Astrocyte of the cerebellum (primary cell): ENCODE measurements at regions not wholly inside any gene's neighbourhood (a gene's known extent, or its start where the extent isn't known, plus 50 kb on each side); places are given as distances from the start of the nearest gene placed in this dataset.

Experiments
- DNase-seq: peaks from one replicate; pipeline ENCODE4 v3.0.0-alpha.2; 2011; ENCODE audit warnings: low read depth
- H3K4me3 ChIP-seq: 2 replicates; pipeline ENCODE4 v1.5.1; 2011; ENCODE audit warnings: mild to moderate bottlenecking, low read depth, low read length, moderate library complexity
- in situ Hi-C: cut with HindIII; loops from 2 replicates; pipeline ENCODE4 v1.10.0; 2017; ENCODE audit warnings: low sequenced_read_pairs
- TF ChIP-seq, protein P1 (sequence below): IDR thresholded peaks from 2 replicates; pipeline ENCODE4 v1.5.1; 2012; ENCODE audit warnings: low read length, low read depth, moderate library complexity, mild to moderate bottlenecking; ENCODE audit errors: missing control alignments

DNA sequence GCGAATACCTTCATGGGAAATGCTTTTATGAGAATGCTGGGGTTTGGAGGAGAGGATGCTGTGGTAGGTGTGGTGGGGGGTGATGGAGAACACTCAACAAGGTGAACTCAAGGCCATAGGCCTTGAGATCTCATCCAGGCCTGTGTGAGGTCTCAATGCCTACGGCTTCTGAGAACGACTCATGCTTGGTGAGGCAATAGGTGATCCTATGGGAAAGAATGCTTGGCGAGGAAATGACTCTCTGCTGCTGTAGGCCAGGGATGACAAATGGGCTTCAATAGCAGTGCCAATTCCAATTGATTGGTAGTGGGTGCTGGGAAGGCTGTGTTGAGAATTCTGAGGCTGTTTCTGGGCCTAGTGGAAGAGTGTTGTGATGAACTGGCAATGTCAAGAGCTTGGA, 280.2 kb upstream of the CLINT1 start:
- no peak for DNase-seq
- in situ Hi-C loops: no loop called here
- no peak overlapping the region for H3K4me3 ChIP-seq
- TF ChIP-seq, protein P1, sequence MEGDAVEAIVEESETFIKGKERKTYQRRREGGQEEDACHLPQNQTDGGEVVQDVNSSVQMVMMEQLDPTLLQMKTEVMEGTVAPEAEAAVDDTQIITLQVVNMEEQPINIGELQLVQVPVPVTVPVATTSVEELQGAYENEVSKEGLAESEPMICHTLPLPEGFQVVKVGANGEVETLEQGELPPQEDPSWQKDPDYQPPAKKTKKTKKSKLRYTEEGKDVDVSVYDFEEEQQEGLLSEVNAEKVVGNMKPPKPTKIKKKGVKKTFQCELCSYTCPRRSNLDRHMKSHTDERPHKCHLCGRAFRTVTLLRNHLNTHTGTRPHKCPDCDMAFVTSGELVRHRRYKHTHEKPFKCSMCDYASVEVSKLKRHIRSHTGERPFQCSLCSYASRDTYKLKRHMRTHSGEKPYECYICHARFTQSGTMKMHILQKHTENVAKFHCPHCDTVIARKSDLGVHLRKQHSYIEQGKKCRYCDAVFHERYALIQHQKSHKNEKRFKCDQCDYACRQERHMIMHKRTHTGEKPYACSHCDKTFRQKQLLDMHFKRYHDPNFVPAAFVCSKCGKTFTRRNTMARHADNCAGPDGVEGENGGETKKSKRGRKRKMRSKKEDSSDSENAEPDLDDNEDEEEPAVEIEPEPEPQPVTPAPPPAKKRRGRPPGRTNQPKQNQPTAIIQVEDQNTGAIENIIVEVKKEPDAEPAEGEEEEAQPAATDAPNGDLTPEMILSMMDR: no peak

DNA sequence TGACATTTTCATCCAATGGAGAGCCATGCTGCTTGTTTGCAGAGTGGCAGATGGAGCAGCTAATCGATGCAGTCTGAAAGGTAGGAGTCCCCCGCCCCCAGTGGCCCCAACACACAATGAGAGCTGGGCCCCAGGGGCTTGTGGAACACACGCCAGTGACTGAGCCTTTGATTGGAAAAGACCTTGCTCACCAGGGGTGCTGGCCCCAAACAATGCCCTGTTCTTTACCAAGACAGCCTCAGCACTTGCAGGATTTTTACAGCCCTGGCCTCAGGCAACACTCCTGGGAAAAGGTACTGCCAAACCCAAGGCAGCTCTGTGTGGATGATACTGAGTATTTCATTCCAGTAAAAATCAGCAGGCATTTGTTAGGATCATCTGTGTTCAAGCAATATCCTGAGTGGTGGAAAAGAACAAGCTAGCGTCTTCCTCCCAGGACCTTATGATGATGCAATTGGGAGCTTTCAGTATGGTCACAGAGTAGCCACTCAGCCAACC, 276.8 kb upstream of the CLINT1 start:
- in situ Hi-C loops: no loop called here
- no peak overlapping the region for H3K4me3 ChIP-seq
- no peak for DNase-seq
- TF ChIP-seq, protein P1: no peak

DNA sequence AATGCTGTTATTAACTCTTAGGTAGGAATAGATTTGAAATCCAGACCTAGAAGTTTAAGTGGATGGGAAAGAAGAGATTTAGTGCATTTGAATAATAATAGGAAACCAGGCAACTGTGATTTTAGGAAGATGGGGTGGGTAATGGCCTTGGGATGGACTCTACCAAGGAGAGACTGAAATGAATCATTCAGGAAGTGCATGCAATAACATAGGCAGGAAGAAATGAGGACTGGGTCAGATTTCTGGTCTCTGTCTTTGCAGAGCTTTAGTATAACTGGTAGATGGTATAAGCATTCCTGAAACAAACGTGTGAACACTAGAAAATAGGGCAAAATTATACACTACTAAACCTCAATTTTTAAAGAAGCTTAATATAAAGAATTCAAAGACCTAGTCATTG, 274.4 kb upstream of the CLINT1 start:
- H3K4me3 ChIP-seq: no peak overlapping the region
- TF ChIP-seq, protein P1: no peak
- DNase-seq: no peak
- in situ Hi-C loops: no loop called here

DNA sequence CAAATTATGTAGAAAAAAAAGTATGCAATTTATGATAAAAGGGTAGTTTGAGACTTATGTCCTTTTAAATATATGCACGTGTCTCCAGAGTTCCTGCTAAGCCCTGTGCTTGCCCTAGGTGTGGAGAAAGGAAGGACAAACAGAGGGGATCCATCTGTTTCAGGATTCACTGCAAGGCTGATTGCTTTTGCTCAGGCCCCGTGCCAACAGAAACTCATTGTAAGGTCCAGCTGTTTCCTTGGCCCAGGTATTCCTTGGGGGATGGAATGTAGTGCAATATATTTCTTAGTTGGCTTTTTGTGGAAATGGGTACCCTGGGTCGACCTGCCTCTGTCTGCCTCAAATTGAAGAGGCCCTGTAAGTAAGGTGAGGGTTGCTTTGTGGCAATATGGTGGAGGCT, 268.6 kb upstream of the CLINT1 start:
- no peak for DNase-seq
- TF ChIP-seq, protein P1: no peak
- in situ Hi-C loops: no loop called here

GRCh38 chr5:158126442-158127405, 267.8 kb upstream of the CLINT1 start:
- DNase-seq: no peak
- TF ChIP-seq, protein P1: no peak
- in situ Hi-C loops: no loop called here
- H3K4me3 ChIP-seq: no peak overlapping the region

More for the DNA sequence above, 268.6 kb upstream of the CLINT1 start:
- H3K4me3 ChIP-seq: no peak overlapping the region

DNA sequence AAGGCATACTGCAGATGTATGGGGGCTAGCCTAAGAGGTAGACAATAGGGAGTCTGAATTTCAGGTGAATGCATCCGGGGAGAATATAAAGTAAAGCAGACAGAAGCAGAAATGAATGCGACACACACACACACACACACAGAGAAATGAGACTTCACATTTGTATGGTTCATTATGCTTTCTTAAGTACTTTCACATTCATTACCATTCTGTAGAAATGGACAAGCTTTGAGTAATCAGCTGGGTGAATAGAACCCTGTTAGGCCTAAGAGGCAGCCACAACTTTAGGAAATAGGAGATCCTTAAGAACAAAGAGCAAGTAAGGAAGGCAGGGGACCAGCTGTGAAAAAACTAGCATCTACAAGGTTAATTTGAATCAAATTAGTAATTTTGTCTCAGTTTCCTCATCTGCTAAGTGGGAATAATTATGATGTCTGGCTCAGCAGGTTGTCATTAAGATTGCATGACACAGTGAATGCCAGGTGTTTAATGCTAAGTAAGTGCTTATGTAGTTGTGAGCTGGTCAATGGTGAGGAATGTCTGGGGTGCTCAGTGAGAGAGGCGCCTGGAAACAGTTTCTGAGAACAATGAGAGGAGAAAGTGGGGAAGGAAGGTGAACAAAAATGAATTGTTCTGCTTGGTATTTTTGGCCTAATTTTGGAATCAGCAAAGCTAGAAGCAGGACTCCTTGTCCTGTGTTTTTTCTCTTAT, 265.8 kb upstream of the CLINT1 start:
- TF ChIP-seq, protein P1: no peak
- in situ Hi-C loops: no loop called here
- no peak for DNase-seq
- H3K4me3 ChIP-seq: no peak overlapping the region
